Gastrocnemius medialis (tissue), 4 donors: ENCODE measurements at regions not wholly inside any gene's neighbourhood (a gene's known extent, or its start where the extent isn't known, plus 50 kb on each side); places are given as distances from the start of the nearest gene placed in this dataset.

Experiments
- ATAC-seq, 2 donors: fragments of 150-250 bp; one replicate each; pipeline ENCODE4 v1.9.1; 2016
- DNase-seq, 2 donors: peaks; one replicate each; pipeline ENCODE4 v3.0.0-alpha.2; 2019
- H3K27ac ChIP-seq, 4 donors: fragments of 200-600 bp; sonication (generic); 1 replicate in 1 of 4; 2 replicates in 3 of 4; pipeline ENCODE4 v1.5.1; 2016 to 2018; ENCODE audit warnings: mild to moderate bottlenecking in 2 of 4, moderate library complexity in 1 of 4
- H3K27me3 ChIP-seq, 3 donors: fragments of 200-600 bp; sonication (generic) in 2 of 3; 1 replicate in 1 of 3; 2 replicates in 2 of 3; pipeline versions ENCODE4 v1.5.1 to v1.6.0; 2016 to 2019; ENCODE audit warnings: mild to moderate bottlenecking in 1 of 3, moderate library complexity in 1 of 3
- H3K36me3 ChIP-seq, 2 donors: fragments of 200-600 bp; sonication (generic) in 1 of 2; one replicate each; pipeline ENCODE4 v1.5.1; 2017 to 2018
- H3K4me1 ChIP-seq, 2 donors: fragments of 200-600 bp; sonication (generic) in 1 of 2; one replicate each; pipeline ENCODE4 v1.5.1; 2016 to 2017; ENCODE audit warnings: mild to moderate bottlenecking in 2 of 2
- H3K4me3 ChIP-seq, 4 donors: fragments of 200-600 bp; sonication (generic) in 3 of 4; 1 replicate in 1 of 4; 2 replicates in 3 of 4; pipeline ENCODE4 v1.5.1; 2016 to 2019; ENCODE audit warnings: mild to moderate bottlenecking in 2 of 4
- H3K9me3 ChIP-seq, 3 donors: fragments of 200-600 bp; sonication (generic) in 2 of 3; 1 replicate in 1 of 3; 2 replicates in 2 of 3; pipeline ENCODE4 v1.5.1; 2016 to 2019
- POLR2A ChIP-seq, 2 donors: fragments of 450-650 bp; IDR thresholded peaks; one replicate each; pipeline ENCODE4 v1.6.1; 2017; ENCODE audit warnings: antibody characterized with exemption in 2 of 2, mild to moderate bottlenecking in 2 of 2, moderate library complexity in 2 of 2
- in situ Hi-C, 4 donors: fragments of 200-750 bp; cut with MboI; loops; one replicate each; pipeline versions ENCODE4 v1.15.0 to v1.8.0; 2017; ENCODE audit warnings: low sequenced_read_pairs in 4 of 4
- intact Hi-C: fragments of 100-400 bp; cut with DNase I; formaldehyde crosslinking; loops from one replicate; pipeline ENCODE4 v1.15.1; 2023; ENCODE audit warnings: low total_unique reads
- TF ChIP-seq, protein P1 (sequence below), 5 experiments: fragments of 450-650 bp in 3 of 5; fragments of 200-600 bp in 2 of 5; sonication (generic) in 2 of 5; IDR thresholded peaks in 4 of 5; conservative IDR thresholded peaks in 1 of 5; 1 replicate in 4 of 5; 2 replicates in 1 of 5; pipeline ENCODE4 v1.5.1; 2016 to 2019; ENCODE audit warnings: antibody characterized with exemption in 5 of 5, mild to moderate bottlenecking in 3 of 5, moderate library complexity in 3 of 5

DNA sequence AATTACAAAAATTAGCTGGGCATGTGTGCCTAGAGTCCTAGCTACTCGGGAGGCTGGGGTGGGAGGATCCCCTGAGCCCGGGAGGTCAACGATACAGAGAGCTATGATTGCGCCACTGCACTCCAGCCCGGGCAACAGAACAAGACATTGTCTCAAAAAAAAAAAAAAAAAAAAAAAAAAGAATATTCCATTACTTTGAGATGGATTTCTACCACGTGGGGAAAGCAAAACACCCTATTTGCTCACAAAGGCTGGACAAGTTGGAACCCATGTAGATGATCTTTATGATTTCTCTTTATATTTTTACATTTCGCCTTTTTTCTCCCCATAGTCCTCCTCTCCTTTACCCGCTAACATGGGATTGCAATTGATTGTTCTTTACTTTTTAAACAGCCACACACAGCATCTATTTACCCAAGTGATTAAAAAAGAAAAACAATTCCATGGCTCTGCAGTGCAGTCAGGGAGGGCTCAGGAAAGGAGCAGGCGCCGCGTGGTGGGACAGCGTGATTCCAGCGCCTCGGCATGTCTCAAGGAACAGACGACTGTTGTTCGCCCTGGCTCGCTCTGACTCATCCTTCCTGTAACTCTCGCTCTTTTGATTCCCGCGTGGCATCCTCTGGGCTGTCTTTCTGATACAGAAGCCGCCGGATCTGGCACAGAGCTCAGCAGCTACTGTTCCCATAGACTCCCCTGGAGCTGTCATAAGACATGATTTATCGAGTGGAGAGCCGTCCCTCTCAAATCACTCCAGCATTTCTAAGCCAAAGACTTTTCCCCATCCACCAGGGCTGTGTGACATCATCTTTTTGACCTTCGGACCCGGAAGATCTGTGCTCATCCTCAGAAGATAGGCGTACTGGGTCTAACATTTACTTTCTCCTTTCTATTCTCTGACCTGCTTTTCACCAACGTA is 230.4 kb upstream of the AGAP1 start:
- ATAC-seq (peak; percentile 75 to 77), DNase-seq (peak; percentile 19 to 64)
- Histone ChIP-seq H3K27me3 (peaks cover 0 to 8% (median 0%) of the 10 kb centered on the region in 3 donors), H3K27ac (peak overlapping the region in 2 of 4 donors; percentile 43), H3K4me1 (no peaks in the 10 kb centered on the region), H3K36me3 (no peaks in the 10 kb centered on the region), H3K9me3 (no peaks in the 10 kb centered on the region), H3K4me3 (peak overlapping the region in 2 of 4 donors; percentile 20 to 25)
- intact Hi-C loops (no loop called here), in situ Hi-C loops (no loop called here)
- TF ChIP-seq POLR2A (IDR thresholded peaks at IDR 0.05), result no peak
- TF ChIP-seq, protein P1, sequence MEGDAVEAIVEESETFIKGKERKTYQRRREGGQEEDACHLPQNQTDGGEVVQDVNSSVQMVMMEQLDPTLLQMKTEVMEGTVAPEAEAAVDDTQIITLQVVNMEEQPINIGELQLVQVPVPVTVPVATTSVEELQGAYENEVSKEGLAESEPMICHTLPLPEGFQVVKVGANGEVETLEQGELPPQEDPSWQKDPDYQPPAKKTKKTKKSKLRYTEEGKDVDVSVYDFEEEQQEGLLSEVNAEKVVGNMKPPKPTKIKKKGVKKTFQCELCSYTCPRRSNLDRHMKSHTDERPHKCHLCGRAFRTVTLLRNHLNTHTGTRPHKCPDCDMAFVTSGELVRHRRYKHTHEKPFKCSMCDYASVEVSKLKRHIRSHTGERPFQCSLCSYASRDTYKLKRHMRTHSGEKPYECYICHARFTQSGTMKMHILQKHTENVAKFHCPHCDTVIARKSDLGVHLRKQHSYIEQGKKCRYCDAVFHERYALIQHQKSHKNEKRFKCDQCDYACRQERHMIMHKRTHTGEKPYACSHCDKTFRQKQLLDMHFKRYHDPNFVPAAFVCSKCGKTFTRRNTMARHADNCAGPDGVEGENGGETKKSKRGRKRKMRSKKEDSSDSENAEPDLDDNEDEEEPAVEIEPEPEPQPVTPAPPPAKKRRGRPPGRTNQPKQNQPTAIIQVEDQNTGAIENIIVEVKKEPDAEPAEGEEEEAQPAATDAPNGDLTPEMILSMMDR (IDR thresholded peaks at IDR 0.05 in 4 of 5, conservative IDR thresholded peaks at IDR 0.05 in 1 of 5), result no peak

DNA sequence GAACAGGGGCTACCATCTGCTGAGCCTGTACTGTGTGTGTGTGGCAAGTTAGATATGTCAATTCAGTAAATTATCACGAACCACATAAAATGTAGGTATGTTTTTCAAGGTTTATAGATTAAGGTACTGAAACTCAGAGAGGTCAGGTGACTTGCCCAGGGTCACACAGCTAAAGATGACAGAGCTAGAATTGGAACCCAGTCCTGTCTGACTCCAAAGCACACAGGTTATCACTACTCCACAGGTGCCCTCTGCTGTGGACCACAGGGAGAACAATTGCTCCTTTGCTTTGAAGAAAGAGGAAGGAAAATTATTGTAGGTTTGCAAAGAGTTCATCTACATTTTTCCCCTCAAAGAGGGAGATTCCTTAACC is 229.7 kb upstream of the AGAP1 start:
- no peak for DNase-seq
- Histone ChIP-seq H3K9me3 (no peaks in the 10 kb centered on the region), H3K4me3 (no peak overlapping the region), H3K36me3 (no peaks in the 10 kb centered on the region), H3K4me1 (no peaks in the 10 kb centered on the region), H3K27ac (peak overlapping the region in 2 of 4 donors; percentile 43), H3K27me3 (peaks cover 0 to 8% (median 0%) of the 10 kb centered on the region in 3 donors)
- in situ Hi-C loops, result no loop called here
- intact Hi-C loops, result no loop called here
- TF ChIP-seq, protein P1 (IDR thresholded peaks at IDR 0.05 in 4 of 5, conservative IDR thresholded peaks at IDR 0.05 in 1 of 5), result no peak
- TF ChIP-seq POLR2A (IDR thresholded peaks at IDR 0.05), result no peak
- ATAC-seq, result no peak

- no peaks in the 10 kb centered on the region for H3K4me1 ChIP-seq
- no peaks in the 10 kb centered on the region for H3K9me3 ChIP-seq
- H3K4me3 ChIP-seq, result no peak overlapping the region
- in situ Hi-C loops, result no loop called here
- TF ChIP-seq, protein P1 (IDR thresholded peaks at IDR 0.05 in 4 of 5, conservative IDR thresholded peaks at IDR 0.05 in 1 of 5), result no peak
- intact Hi-C loops, result no loop called here
- no peaks in the 10 kb centered on the region for H3K36me3 ChIP-seq
- peaks cover 0 to 8% (median 0%) of the 10 kb centered on the region in 3 donors for H3K27me3 ChIP-seq
- H3K27ac ChIP-seq, result no peak overlapping the region
- ATAC-seq (no peak), DNase-seq (no peak)
Observed at GRCh38 chr2:235264512-235264911, 229.3 kb upstream of the AGAP1 start.

- ATAC-seq (no peak), DNase-seq (no peak)
- TF ChIP-seq, protein P1 (IDR thresholded peaks at IDR 0.05 in 4 of 5, conservative IDR thresholded peaks at IDR 0.05 in 1 of 5), result no peak
- TF ChIP-seq POLR2A (IDR thresholded peaks at IDR 0.05), result no peak
- Histone ChIP-seq H3K27ac (no peak overlapping the region), H3K9me3 (no peaks in the 10 kb centered on the region), H3K4me3 (no peak overlapping the region), H3K36me3 (no peaks in the 10 kb centered on the region), H3K27me3 (peaks cover 0 to 8% (median 0%) of the 10 kb centered on the region in 3 donors), H3K4me1 (no peaks in the 10 kb centered on the region)
- intact Hi-C loops (no loop called here), in situ Hi-C loops (no loop called here)
Observed at GRCh38 chr2:235265348-235265965, 228.4 kb upstream of the AGAP1 start.
